HepG2 (cell line): ENCODE measurements at regions not wholly inside any gene's neighbourhood (a gene's known extent, or its start where the extent isn't known, plus 50 kb on each side); places are given as distances from the start of the nearest gene placed in this dataset.

Experiments used
- ATAC-seq: fragments of 200-7000 bp; cut with Tn5 transposase; 3 replicates; pipeline ENCODE4 v1.9.1; 2020; ENCODE audit warnings: mild to moderate bottlenecking, moderate library complexity
- BruUV-seq: library from RNA; stranded (reverse); fragments of 400-500 nt; replicated peaks from 2 replicates; lab custom pipeline; 2021; lab: Mats Ljungman, UMichigan
- CTCF ChIA-PET: fragments of 300-600 bp; formaldehyde crosslinking; extraction: SDS; loops from one replicate; lab custom pipeline; 2021; ENCODE audit warnings: low total read pairs, inconsistent platforms, low intra/inter-chr PET ratio; lab: Yijun Ruan, JAX
- POLR2A ChIA-PET: fragments of 350-600 bp; sonication (Branson Sonifier 250); formaldehyde crosslinking; loops from one replicate; lab custom pipeline; 2020; ENCODE audit warnings: antibody characterized with exemption, inconsistent platforms; lab: Yijun Ruan, JAX
- DNase-seq: peaks from one replicate; pipeline ENCODE4 v3.0.0-alpha.2; 2015; ENCODE audit warnings: low spot score
- FAIRE-seq: peaks from 3 replicates; lab custom pipeline; 2011; peaks lifted over from hg19 to GRCh38; lab: Jason Lieb, UNC
- H2AFZ ChIP-seq: one replicate; pipeline ENCODE4 v1.6.1; 2011; ENCODE audit warnings: low read length, inconsistent platforms
- H3K27ac ChIP-seq: fragments of 300-600 bp; 3 replicates; pipeline ENCODE4 v1.8.0; 2011; ENCODE audit warnings: mixed run types, mild to moderate bottlenecking, mixed read lengths, low read length, inconsistent platforms; ENCODE audit not compliant: insufficient read depth; ENCODE audit errors: extremely low read length
- H3K27me3 ChIP-seq, 2 experiments: fragments of 200-600 bp in 1 of 2; 2 replicates in 1 of 2; 3 replicates in 1 of 2; pipeline versions ENCODE4 v1.6.0 to v1.8.0; 2011; ENCODE audit warnings: low read length in 2 of 2, mild to moderate bottlenecking in 2 of 2, moderate library complexity in 2 of 2, inconsistent platforms in 1 of 2; ENCODE audit not compliant: insufficient read depth in 2 of 2, control insufficient read depth in 1 of 2
- H3K36me3 ChIP-seq, 2 experiments: fragments of 200-600 bp in 1 of 2; replicated peaks in 1 of 2; 2 replicates in 1 of 2; 3 replicates in 1 of 2; pipeline versions ENCODE4 v1.5.1 to v1.8.0; 2011; ENCODE audit warnings: low read length in 2 of 2, inconsistent platforms in 1 of 2; ENCODE audit not compliant: insufficient read depth in 2 of 2, control insufficient read depth in 1 of 2
- H3K4me1 ChIP-seq: 2 replicates; pipeline ENCODE4 v1.5.1; 2012; ENCODE audit warnings: low read length, inconsistent platforms; ENCODE audit not compliant: insufficient read depth
- H3K4me2 ChIP-seq: 2 replicates; pipeline ENCODE4 v1.6.0; 2011; ENCODE audit warnings: low read depth, low read length, inconsistent platforms
- H3K4me3 ChIP-seq, 3 experiments: fragments of 200-600 bp in 1 of 3; sonication (generic), shearing (Covaris generic) in 1 of 3; replicated peaks in 1 of 3; 2 replicates each; pipeline ENCODE4 v1.5.1; 2011 to 2016; ENCODE audit warnings: low read length in 3 of 3, inconsistent platforms in 2 of 3, low read depth in 2 of 3, mild to moderate bottlenecking in 2 of 3, control low read depth in 1 of 3, mixed read lengths in 1 of 3; ENCODE audit not compliant: insufficient read depth in 1 of 3
- H3K79me2 ChIP-seq: one replicate; pipeline ENCODE4 v1.6.1; 2011; ENCODE audit warnings: low read length, inconsistent platforms; ENCODE audit not compliant: insufficient read depth
- H3K9ac ChIP-seq: 2 replicates; pipeline ENCODE4 v1.6.0; 2011; ENCODE audit warnings: mild to moderate bottlenecking, low read depth, low read length, inconsistent platforms; ENCODE audit not compliant: insufficient read depth
- H3K9me3 ChIP-seq: 2 replicates; pipeline ENCODE4 v1.5.1; 2012; ENCODE audit warnings: mild to moderate bottlenecking, low read length
- H4K20me1 ChIP-seq: 2 replicates; pipeline ENCODE4 v1.6.0; 2011; ENCODE audit warnings: inconsistent platforms, mild to moderate bottlenecking, low read length, moderate library complexity; ENCODE audit not compliant: insufficient read depth
- ATF1 ChIP-seq: IDR thresholded peaks from 2 replicates; pipeline ENCODE4 v1.6.1; 2016; ENCODE audit warnings: mild to moderate bottlenecking, control low read depth
- FOXA3 ChIP-seq: IDR thresholded peaks from 2 replicates; pipeline ENCODE4 v1.6.1; 2016; ENCODE audit warnings: missing genetic modification reagents, missing compliant biosample characterization
- KDM5A ChIP-seq: fragments of 200-600 bp; sonication (generic); IDR thresholded peaks from 2 replicates; pipeline ENCODE4 v1.7.0; 2018; ENCODE audit warnings: antibody characterized with exemption, mild to moderate bottlenecking, low read length, borderline replicate concordance
- NFE2L2 ChIP-seq: fragments of 150-350 bp; IDR thresholded peaks from 2 replicates; pipeline ENCODE4 v1.6.1; 2014; ENCODE audit warnings: low read length
- ZNF230 ChIP-seq: sonication (generic); formaldehyde crosslinking; IDR thresholded peaks from 2 replicates; pipeline ENCODE4 v1.4.0; 2020; ENCODE audit warnings: mild to moderate bottlenecking, missing genetic modification reagents
- ZNF354B ChIP-seq: sonication (generic); formaldehyde crosslinking; IDR thresholded peaks from 2 replicates; pipeline ENCODE4 v1.8.0; 2022; ENCODE audit warnings: mild to moderate bottlenecking, missing genetic modification reagents
- WGBS: methylation state at CpG from one replicate; pipeline ENCODE4 v1.1.6; 2017; ENCODE audit warnings: low lambda C conversion rate; 5-methylcytosine and 5-hydroxymethylcytosine counted together
- in situ Hi-C: cut with HindIII; loops from 2 replicates; pipeline ENCODE4 v1.10.0; 2017; ENCODE audit warnings: low pct_unique_long_range_greater_than_20kb; ENCODE audit not compliant: extremely low pct_ligation_motif_present
- intact Hi-C: fragments of 100-400 bp; cut with micrococcal nuclease; formaldehyde crosslinking; loops from one replicate; pipeline ENCODE4 v1.10.0; 2022; ENCODE audit not compliant: unreplicated experiment

DNA sequence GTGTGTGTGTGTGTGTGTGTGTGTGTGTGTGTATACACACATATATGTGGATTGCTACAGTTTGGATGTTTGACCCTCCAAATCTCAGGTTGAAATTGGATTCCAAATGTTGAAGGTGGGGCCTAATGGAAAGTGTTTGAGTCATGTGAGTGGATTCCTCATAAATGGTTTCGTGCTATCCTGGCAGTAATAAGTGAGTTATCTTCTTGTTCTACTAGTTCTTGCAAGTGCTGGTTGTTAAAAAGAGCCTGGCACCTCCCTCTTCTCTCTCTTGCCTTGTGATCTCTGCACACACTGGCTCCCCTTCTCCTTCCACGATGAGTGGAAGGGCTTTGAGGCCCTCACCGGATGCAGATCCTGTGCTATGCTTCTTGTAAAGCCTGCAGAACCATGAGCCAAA is 344.1 kb downstream of the SH2D1A start:
- in situ Hi-C loops: no loop called here
- 20% methylated on average over 3 of the region's 3 CpGs for WGBS
- H4K20me1 ChIP-seq: no peaks in the 10 kb centered on the region
- ChIA-PET POLR2A (no interaction called here), CTCF (no interaction called here)
- no TSS peak for BruUV-seq
- H3K9ac ChIP-seq: no peak overlapping the region
- intact Hi-C loops: no loop called here
- H2AFZ ChIP-seq: no peak overlapping the region
- H3K79me2 ChIP-seq: no peaks in the 10 kb centered on the region
- H3K36me3 ChIP-seq: no peaks in the 10 kb centered on the region
- no peak overlapping the region for H3K4me3 ChIP-seq
- H3K27ac ChIP-seq: no peak overlapping the region
- ATAC-seq (no peak), DNase-seq (no peak), FAIRE-seq (no peak)
- H3K4me1 ChIP-seq: no peaks in the 10 kb centered on the region
- no peak overlapping the region for H3K4me2 ChIP-seq
- no peaks in the 10 kb centered on the region for H3K9me3 ChIP-seq
- TF ChIP-seq ATF1 (CRISPR knock-in tag) (no peak), FOXA3 (CRISPR knock-in tag) (no peak), ZNF354B (CRISPR knock-in tag) (no peak), ZNF230 (CRISPR knock-in tag) (no peak)
- no peaks in the 10 kb centered on the region for H3K27me3 ChIP-seq

DNA sequence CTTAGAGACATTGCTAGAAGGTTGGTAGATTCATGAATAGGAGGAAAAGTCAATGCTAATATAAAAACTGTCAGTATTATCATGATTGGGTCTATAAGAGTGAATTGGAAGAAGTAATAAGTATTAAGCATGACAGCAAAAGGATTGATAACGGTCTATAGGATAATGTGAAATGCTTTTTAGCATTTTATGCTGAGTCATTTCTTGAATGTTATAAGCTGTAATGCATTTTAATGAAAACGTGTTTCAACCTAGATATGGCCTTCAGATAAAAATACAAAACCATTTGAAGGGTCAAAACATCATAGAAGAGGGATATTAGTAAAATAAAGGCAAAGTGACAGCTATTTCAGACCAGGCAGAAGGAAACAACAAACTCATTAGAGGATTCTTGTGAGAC is 353.5 kb downstream of the SH2D1A start:
- BruUV-seq: no TSS peak
- CTCF ChIA-PET: no interaction called here
- H3K36me3 ChIP-seq: no peaks in the 10 kb centered on the region
- no peak for TF ChIP-seq KDM5A
- peak; percentile 60 for TF ChIP-seq NFE2L2
- no peaks in the 10 kb centered on the region for H4K20me1 ChIP-seq
- DNase-seq (no peak), FAIRE-seq (no peak), ATAC-seq (no peak)
- H3K4me1 ChIP-seq: no peaks in the 10 kb centered on the region
- POLR2A ChIA-PET: no interaction called here
- no peaks in the 10 kb centered on the region for H3K9me3 ChIP-seq
- no peak overlapping the region for H3K4me3 ChIP-seq
- H2AFZ ChIP-seq: no peak overlapping the region
- in situ Hi-C loops (no loop called here), intact Hi-C loops (no loop called here)
- no peak overlapping the region for H3K27ac ChIP-seq
- H3K4me2 ChIP-seq: no peak overlapping the region
- H3K79me2 ChIP-seq: no peaks in the 10 kb centered on the region
- no peaks in the 10 kb centered on the region for H3K27me3 ChIP-seq
- no peak overlapping the region for H3K9ac ChIP-seq
- WGBS: 0% methylated on average over 2 of the region's 2 CpGs
